ENCODE measurements at regions not wholly inside any gene's neighbourhood (a gene's known extent, or its start where the extent isn't known, plus 50 kb on each side); places are given as distances from the start of the nearest gene placed in this dataset.

DNA sequence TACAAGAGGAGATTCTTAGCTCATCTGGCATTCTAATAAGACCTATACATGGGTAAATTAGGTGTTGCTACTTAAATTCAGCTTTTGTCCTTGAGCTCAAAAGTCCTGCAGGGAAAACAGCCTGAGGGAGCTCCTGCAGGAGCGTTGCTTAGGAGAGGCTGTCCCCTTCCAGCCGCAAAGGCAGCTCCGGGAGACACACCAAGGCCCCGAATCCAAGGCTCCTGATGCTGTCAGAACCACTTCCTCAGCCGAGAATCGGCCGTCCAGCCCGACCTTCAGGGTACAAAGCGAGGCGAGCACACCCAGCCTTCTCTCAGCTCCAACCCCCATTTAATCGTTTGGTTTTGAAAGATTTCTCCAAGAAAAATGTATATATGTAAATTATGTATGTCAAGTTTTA, 87.0 kb downstream of the DACT2 start:
- TF ChIP-seq, protein P1, sequence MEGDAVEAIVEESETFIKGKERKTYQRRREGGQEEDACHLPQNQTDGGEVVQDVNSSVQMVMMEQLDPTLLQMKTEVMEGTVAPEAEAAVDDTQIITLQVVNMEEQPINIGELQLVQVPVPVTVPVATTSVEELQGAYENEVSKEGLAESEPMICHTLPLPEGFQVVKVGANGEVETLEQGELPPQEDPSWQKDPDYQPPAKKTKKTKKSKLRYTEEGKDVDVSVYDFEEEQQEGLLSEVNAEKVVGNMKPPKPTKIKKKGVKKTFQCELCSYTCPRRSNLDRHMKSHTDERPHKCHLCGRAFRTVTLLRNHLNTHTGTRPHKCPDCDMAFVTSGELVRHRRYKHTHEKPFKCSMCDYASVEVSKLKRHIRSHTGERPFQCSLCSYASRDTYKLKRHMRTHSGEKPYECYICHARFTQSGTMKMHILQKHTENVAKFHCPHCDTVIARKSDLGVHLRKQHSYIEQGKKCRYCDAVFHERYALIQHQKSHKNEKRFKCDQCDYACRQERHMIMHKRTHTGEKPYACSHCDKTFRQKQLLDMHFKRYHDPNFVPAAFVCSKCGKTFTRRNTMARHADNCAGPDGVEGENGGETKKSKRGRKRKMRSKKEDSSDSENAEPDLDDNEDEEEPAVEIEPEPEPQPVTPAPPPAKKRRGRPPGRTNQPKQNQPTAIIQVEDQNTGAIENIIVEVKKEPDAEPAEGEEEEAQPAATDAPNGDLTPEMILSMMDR (conservative IDR thresholded peaks at IDR 0.05 in 1 of 2, IDR thresholded peaks at IDR 0.05 in 1 of 2; ENCODE audit: extremely low read depth in 1 of 2, insufficient read depth in 1 of 2, low read depth in 1 of 2, low read length in 2 of 2), result no peak
- no peak for TF ChIP-seq EZH2 (IDR thresholded peaks at IDR 0.05; ENCODE audit: borderline replicate concordance, low read length)

All from mammary epithelial cell (primary cell).